ENCODE measurements at regions not wholly inside any gene's neighbourhood (a gene's known extent, or its start where the extent isn't known, plus 50 kb on each side); places are given as distances from the start of the nearest gene placed in this dataset.

DNA sequence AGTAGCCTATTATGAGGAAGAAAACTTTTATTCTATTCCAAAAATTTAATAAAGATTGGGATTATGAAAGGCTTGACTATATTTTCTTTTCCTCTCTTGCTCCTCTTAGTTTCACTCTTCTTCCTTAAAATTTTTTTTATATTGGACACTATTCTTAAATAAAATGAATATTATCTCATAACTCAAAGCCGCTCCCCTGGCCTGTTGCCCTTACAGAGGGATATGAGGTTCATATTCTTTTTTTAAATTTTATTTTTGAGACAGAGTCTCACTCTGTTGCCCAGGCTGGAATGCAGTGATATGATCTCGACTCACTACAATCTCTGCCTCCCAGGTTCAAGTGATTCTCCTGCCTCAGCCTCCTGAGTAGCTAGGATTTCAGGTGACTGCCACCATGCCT is 106.8 kb upstream of the MPDZ start:
- TF ChIP-seq, protein P1, sequence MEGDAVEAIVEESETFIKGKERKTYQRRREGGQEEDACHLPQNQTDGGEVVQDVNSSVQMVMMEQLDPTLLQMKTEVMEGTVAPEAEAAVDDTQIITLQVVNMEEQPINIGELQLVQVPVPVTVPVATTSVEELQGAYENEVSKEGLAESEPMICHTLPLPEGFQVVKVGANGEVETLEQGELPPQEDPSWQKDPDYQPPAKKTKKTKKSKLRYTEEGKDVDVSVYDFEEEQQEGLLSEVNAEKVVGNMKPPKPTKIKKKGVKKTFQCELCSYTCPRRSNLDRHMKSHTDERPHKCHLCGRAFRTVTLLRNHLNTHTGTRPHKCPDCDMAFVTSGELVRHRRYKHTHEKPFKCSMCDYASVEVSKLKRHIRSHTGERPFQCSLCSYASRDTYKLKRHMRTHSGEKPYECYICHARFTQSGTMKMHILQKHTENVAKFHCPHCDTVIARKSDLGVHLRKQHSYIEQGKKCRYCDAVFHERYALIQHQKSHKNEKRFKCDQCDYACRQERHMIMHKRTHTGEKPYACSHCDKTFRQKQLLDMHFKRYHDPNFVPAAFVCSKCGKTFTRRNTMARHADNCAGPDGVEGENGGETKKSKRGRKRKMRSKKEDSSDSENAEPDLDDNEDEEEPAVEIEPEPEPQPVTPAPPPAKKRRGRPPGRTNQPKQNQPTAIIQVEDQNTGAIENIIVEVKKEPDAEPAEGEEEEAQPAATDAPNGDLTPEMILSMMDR (conservative IDR thresholded peaks at IDR 0.05), result no peak
- no peak overlapping the region for H3K27ac ChIP-seq

DNA sequence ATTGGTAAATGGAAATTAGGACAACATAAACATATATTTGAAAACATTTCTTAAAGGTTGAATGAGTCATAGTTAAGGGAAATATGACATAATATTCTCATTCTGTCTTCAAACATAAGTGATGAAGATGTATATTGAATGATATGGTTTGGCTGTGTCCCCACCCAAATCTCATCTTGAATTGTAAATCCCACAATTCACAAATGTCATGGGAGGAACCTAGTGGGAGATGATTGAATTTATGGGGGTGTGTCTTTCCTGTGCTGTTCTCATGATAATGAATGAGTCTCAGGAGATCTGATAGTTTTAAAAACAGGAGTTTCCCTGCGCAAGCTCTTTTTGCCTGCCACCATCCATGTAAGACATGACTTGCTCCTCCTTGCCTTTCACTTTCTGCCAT is 104.4 kb upstream of the MPDZ start:
- TF ChIP-seq, protein P1 (conservative IDR thresholded peaks at IDR 0.05), result no peak
- H3K27ac ChIP-seq, result no peak overlapping the region

DNA sequence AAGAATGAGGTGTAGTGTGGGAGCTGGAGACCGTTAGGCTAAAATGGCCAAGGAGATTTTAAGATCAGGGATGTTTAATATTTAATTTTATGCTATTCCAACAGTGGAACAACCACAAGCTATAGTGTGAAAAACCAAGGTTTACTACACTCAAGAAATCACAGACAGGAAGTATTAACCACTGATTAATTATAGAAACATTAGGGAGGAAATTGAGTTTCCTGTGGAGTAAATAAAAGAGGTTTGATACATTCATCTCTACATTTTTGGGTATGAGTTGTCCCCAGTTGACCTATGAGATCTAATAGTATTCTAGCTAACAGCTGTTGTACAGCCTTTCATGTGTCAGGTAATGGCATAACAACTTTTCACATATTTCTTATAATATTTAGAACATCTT is 103.7 kb upstream of the MPDZ start:
- TF ChIP-seq, protein P1 (conservative IDR thresholded peaks at IDR 0.05), result no peak
- H3K27ac ChIP-seq, result no peak overlapping the region

DNA sequence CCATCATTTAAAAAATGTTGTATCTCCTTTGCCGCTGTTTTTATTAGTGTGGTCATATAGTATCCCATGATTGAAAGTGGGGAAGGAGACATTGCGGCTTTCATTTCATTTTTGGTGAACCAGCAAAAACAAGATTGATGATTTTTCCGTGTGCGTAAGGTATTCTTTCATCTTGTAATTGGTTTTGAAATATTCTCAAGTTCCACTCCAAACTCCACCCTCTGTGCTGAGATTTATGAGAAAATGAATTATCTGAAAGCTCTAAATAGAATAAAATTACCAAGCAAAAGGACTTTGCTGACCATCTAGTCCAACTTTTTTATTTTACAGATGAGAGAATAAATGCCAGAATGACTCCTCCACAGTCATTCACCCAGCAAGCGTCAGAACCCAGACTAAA is 103.1 kb upstream of the MPDZ start:
- no peak overlapping the region for H3K27ac ChIP-seq
- TF ChIP-seq, protein P1 (conservative IDR thresholded peaks at IDR 0.05), result no peak

DNA sequence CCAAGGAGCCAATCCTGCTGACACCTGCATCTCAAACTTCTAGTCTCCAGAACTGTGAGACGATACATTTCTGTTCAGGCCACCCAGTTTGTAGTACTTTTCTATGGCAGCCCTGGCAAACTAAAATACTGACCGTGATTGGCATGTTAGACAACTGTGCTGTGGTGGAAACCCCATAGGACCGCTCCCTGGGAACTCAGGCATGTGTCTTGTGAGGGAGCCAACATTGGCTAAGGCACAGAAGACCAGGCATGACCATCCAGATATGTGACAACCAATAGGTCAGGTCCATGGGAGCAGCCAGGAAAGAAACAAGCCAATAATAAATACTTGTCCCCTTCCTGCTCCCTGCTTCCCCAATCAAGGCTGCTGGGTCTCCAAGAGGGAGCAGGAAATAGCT is 101.4 kb upstream of the MPDZ start:
- TF ChIP-seq, protein P1 (conservative IDR thresholded peaks at IDR 0.05), result no peak
- H3K27ac ChIP-seq, result no peak overlapping the region

DNA sequence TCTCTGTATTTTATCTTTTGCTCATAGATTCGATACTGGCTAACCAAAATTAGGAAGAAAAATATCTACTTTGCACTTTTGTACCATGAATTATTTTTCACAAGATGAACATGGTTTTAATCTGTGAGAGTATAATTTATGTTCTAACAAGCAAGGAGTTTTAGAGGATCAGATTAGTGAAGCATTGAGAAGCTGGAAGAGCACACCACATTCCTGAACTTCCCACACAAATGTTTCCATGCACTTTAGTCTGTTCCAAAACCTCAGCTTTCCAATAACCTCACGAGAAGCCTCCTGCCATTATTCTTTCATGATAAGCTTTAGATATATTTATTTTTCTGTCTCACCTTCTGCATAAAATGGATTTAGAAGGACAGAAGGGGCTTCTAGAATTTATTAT is 98.7 kb upstream of the MPDZ start:
- TF ChIP-seq, protein P1 (conservative IDR thresholded peaks at IDR 0.05), result no peak
- no peak overlapping the region for H3K27ac ChIP-seq

DNA sequence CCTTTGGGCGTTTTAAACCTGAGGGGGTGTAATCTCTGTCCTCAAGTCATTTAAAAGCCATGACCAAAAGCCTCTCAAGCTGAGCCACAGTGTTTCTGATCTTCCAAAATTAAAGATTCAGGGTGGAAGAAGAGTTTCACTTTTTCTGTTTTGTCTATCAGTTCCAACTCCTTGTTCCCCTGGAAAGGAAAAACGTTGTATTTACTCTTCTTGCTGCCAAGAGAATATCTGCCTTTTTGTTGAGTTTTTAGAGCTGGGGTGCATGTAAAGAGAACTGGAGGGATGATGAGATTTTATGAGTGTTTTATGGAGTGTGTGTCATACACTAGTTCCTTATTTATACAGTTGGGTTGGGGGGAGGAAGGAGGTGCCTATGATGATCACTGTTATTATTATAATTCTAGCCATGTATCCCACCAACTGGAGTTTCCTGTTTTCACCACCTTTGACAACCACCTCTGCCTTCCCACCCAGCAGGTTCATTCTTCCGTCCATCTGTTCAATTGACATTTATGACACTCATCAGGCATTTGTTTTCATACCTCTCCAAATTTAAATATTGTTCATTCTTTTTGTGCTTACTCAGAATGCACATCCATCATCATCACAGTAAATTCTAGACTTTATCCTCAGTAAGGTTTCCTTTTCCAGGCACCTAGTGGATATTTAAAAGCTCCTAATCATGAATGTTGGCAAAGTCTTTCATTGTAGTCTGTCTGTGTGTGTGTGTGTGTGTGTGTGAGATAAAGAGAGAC is 97.9 kb upstream of the MPDZ start:
- H3K27ac ChIP-seq, result no peak overlapping the region
- TF ChIP-seq, protein P1 (conservative IDR thresholded peaks at IDR 0.05), result no peak
